PC-3 (cell line): ENCODE measurements at regions not wholly inside any gene's neighbourhood (a gene's known extent, or its start where the extent isn't known, plus 50 kb on each side); places are given as distances from the start of the nearest gene placed in this dataset.
"Not testable (repeated sequence)": the region's sequence is repeated elsewhere in the genome, so short reads cannot be mapped to it uniquely, and the experiment has no call there.

Source experiments
- ATAC-seq: fragments of 200-7000 bp; cut with Tn5 transposase; 2 replicates; pipeline ENCODE4 v1.9.1; 2020; ENCODE audit warnings: mild to moderate bottlenecking, moderate library complexity
- BruUV-seq: library from RNA; stranded (reverse); fragments of 400-500 nt; replicated peaks from 2 replicates; lab custom pipeline; 2021; lab: Mats Ljungman, UMichigan
- CTCF ChIA-PET: fragments of 300-600 bp; sonication (Branson Sonifier 250); formaldehyde crosslinking; loops from one replicate; lab custom pipeline; 2022; ENCODE audit warnings: antibody characterized with exemption; lab: Charles Lee
- POLR2A ChIA-PET: fragments of 300-600 bp; sonication (Branson Sonifier 250); formaldehyde crosslinking; loops from one replicate; lab custom pipeline; 2022; ENCODE audit warnings: antibody characterized with exemption; ENCODE audit not compliant: unreplicated experiment; lab: Charles Lee
- DNase-seq: peaks from one replicate; pipeline ENCODE4 v3.0.0-alpha.2; 2015
- H2AFZ ChIP-seq: fragments of 300-600 bp; sonication (generic); 2 replicates; pipeline ENCODE4 v1.6.0; 2016; ENCODE audit warnings: antibody characterized with exemption, low read length
- H3F3A ChIP-seq: fragments of 300-600 bp; sonication (generic); one replicate; pipeline ENCODE4 v1.6.0; 2017; ENCODE audit warnings: antibody characterized with exemption, low read length, control low read depth, mild to moderate bottlenecking; ENCODE audit not compliant: unreplicated experiment
- H3K27ac ChIP-seq: fragments of 300-600 bp; sonication (generic); 2 replicates; pipeline ENCODE4 v1.5.1; 2016; ENCODE audit warnings: mild to moderate bottlenecking, low read length
- H3K27me3 ChIP-seq: fragments of 300-600 bp; sonication (generic); 2 replicates; pipeline ENCODE4 v1.6.1; 2016; ENCODE audit warnings: low read length, mixed read lengths
- H3K36me3 ChIP-seq: fragments of 300-600 bp; sonication (generic); 2 replicates; pipeline ENCODE4 v1.6.1; 2016; ENCODE audit warnings: low read depth, mixed run types, low read length, mixed read lengths
- H3K4me1 ChIP-seq: fragments of 300-600 bp; sonication (generic); 2 replicates; pipeline ENCODE4 v1.5.1; 2016; ENCODE audit warnings: low read length; ENCODE audit not compliant: insufficient read depth
- H3K4me2 ChIP-seq: fragments of 300-600 bp; sonication (generic); 2 replicates; pipeline ENCODE4 v1.6.0; 2016; ENCODE audit warnings: low read length
- H3K4me3 ChIP-seq: fragments of 300-600 bp; sonication (generic); 2 replicates; pipeline ENCODE4 v1.5.1; 2016; ENCODE audit warnings: mild to moderate bottlenecking, low read length, mixed read lengths
- H3K79me2 ChIP-seq: fragments of 300-600 bp; sonication (generic); 2 replicates; pipeline ENCODE4 v1.6.1; 2017; ENCODE audit warnings: low read length, mixed read lengths
- H3K9ac ChIP-seq: fragments of 300-600 bp; sonication (generic); 2 replicates; pipeline ENCODE4 v1.6.0; 2016; ENCODE audit warnings: mild to moderate bottlenecking, low read length
- H3K9me2 ChIP-seq: fragments of 300-600 bp; sonication (generic); replicated peaks from 2 replicates; pipeline ENCODE4 v1.6.1; 2016; ENCODE audit warnings: mixed run types, low read length, mixed read lengths
- H3K9me3 ChIP-seq: fragments of 300-600 bp; sonication (generic); 2 replicates; pipeline ENCODE4 v1.6.1; 2016; ENCODE audit warnings: low read length, mixed read lengths
- H4K20me1 ChIP-seq: fragments of 300-600 bp; sonication (generic); 2 replicates; pipeline ENCODE4 v1.6.1; 2016; ENCODE audit warnings: low read length, mixed read lengths
- EZH2 ChIP-seq: fragments of 300-600 bp; sonication (generic); IDR thresholded peaks from one replicate; pipeline ENCODE4 v1.6.1; 2017; ENCODE audit warnings: antibody characterized with exemption, mild to moderate bottlenecking, low read length; ENCODE audit not compliant: unreplicated experiment
- EZH2phosphoT487 ChIP-seq: fragments of 300-600 bp; sonication (generic); IDR thresholded peaks from 2 replicates; pipeline ENCODE4 v1.6.1; 2018; ENCODE audit warnings: mild to moderate bottlenecking, antibody characterized with exemption, low read length, borderline replicate concordance
- intact Hi-C: fragments of 100-400 bp; cut with micrococcal nuclease; formaldehyde crosslinking; loops from 2 replicates; pipeline ENCODE4 v1.9.0; 2023
- TF ChIP-seq, protein P1 (sequence below): fragments of 300-600 bp; sonication (generic); conservative IDR thresholded peaks from 2 replicates; pipeline ENCODE4 v1.5.1; 2017; ENCODE audit warnings: antibody characterized with exemption, low read depth, mild to moderate bottlenecking, low read length

- BruUV-seq: no TSS peak
- DNase-seq (peak; percentile 34), ATAC-seq (peak; percentile 70)
- POLR2A ChIA-PET: no interaction called here
- Histone ChIP-seq H3K79me2 (no peaks in the 10 kb centered on the region), H3K9me3 (no peaks in the 10 kb centered on the region), H3K9me2 (no peaks in the 10 kb centered on the region), H3K9ac (no peak overlapping the region), H3K4me1 (no peaks in the 10 kb centered on the region), H3K27me3 (peaks cover 45% of the 10 kb centered on the region), H2AFZ (no peak overlapping the region), H3K36me3 (no peaks in the 10 kb centered on the region), H3F3A (no peaks in the 10 kb centered on the region), H3K4me2 (no peak overlapping the region), H3K27ac (no peak overlapping the region), H3K4me3 (no peak overlapping the region), H4K20me1 (no peaks in the 10 kb centered on the region)
- TF ChIP-seq, protein P1, sequence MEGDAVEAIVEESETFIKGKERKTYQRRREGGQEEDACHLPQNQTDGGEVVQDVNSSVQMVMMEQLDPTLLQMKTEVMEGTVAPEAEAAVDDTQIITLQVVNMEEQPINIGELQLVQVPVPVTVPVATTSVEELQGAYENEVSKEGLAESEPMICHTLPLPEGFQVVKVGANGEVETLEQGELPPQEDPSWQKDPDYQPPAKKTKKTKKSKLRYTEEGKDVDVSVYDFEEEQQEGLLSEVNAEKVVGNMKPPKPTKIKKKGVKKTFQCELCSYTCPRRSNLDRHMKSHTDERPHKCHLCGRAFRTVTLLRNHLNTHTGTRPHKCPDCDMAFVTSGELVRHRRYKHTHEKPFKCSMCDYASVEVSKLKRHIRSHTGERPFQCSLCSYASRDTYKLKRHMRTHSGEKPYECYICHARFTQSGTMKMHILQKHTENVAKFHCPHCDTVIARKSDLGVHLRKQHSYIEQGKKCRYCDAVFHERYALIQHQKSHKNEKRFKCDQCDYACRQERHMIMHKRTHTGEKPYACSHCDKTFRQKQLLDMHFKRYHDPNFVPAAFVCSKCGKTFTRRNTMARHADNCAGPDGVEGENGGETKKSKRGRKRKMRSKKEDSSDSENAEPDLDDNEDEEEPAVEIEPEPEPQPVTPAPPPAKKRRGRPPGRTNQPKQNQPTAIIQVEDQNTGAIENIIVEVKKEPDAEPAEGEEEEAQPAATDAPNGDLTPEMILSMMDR: no peak
- TF ChIP-seq EZH2 (no peak), EZH2phosphoT487 (no peak)
- intact Hi-C loops: no loop called here
- CTCF ChIA-PET: no interaction called here
These were observed 130.7 kb downstream of the PHETA1 start for GRCh38 chr12:111238075-111238734.

DNA sequence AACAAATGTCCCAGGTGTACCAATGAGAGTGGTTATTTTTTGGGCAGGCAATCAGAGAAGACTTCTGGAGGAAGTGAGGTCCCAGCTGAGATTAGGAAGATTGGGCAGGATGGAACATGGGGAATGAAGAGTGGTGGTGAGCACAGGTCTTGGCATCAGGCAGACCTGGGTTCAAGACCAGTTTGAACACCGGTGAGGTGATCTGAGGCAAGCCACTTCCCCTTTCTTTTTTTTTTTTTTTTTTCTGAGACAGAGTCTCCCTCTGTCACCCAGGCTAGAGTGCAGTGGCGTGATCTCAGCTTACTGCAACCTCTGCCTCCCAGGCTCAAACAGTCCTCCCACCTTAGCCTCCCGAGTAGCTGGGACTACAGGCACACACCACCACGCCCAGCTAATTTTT lies 134.4 kb downstream of the PHETA1 start:
- POLR2A ChIA-PET, ATAC-seq, H3K4me1 ChIP-seq, H3K4me2 ChIP-seq, BruUV-seq, H4K20me1 ChIP-seq, H2AFZ ChIP-seq, H3K4me3 ChIP-seq, intact Hi-C loops, H3K36me3 ChIP-seq, H3K9me3 ChIP-seq, CTCF ChIA-PET, DNase-seq, H3K9ac ChIP-seq, H3K79me2 ChIP-seq, H3K9me2 ChIP-seq, H3K27ac ChIP-seq, H3F3A ChIP-seq: not testable (repeated sequence)
- H3K27me3 ChIP-seq: peaks cover 50% of the 10 kb centered on the region

GRCh38 chr12:111233786-111234185 lies 135.1 kb downstream of the PHETA1 start:
- Histone ChIP-seq H3F3A (no peaks in the 10 kb centered on the region), H3K27me3 (peaks cover 43% of the 10 kb centered on the region), H3K79me2 (no peaks in the 10 kb centered on the region), H3K9me3 (no peaks in the 10 kb centered on the region), H2AFZ (no peak overlapping the region), H3K27ac (no peak overlapping the region), H3K4me2 (no peak overlapping the region), H3K9me2 (no peaks in the 10 kb centered on the region), H3K4me1 (no peaks in the 10 kb centered on the region), H3K9ac (no peak overlapping the region), H4K20me1 (no peaks in the 10 kb centered on the region), H3K36me3 (no peaks in the 10 kb centered on the region), H3K4me3 (no peak overlapping the region)
- intact Hi-C loops: no loop called here
- TF ChIP-seq, protein P1: no peak
- no peak for TF ChIP-seq EZH2
- no peak for TF ChIP-seq EZH2phosphoT487
- ATAC-seq (no peak), DNase-seq (no peak)
- BruUV-seq: no TSS peak
- POLR2A ChIA-PET: no interaction called here
- CTCF ChIA-PET: no interaction called here
